Ovary (tissue), 7 donors: ENCODE measurements at regions not wholly inside any gene's neighbourhood (a gene's known extent, or its start where the extent isn't known, plus 50 kb on each side); places are given as distances from the start of the nearest gene placed in this dataset.

ENCODE experiments used
- DNase-seq, 5 donors: peaks; one replicate each; pipeline ENCODE4 v3.0.0-alpha.2; 2019 to 2020
- H3K27ac ChIP-seq, 2 donors: fragments of 200-600 bp; one replicate each; pipeline versions ENCODE4 v1.5.1 to v1.8.0; 2019 to 2022
- H3K27me3 ChIP-seq: fragments of 200-600 bp; one replicate; pipeline ENCODE4 v1.8.0; 2022
- H3K36me3 ChIP-seq: fragments of 200-600 bp; sonication (generic); one replicate; pipeline ENCODE4 v1.5.1; 2019
- H3K4me1 ChIP-seq: one replicate; pipeline ENCODE4 v1.8.1; 2013; ENCODE audit warnings: mild to moderate bottlenecking, moderate library complexity; ENCODE audit not compliant: insufficient read depth
- H3K4me3 ChIP-seq: fragments of 200-600 bp; sonication (generic); one replicate; pipeline ENCODE4 v1.5.1; 2017
- H3K9me3 ChIP-seq, 2 donors: fragments of 200-600 bp in 1 of 2; sonication (generic) in 1 of 2; one replicate each; pipeline versions ENCODE4 v1.5.1 to v1.8.1; 2013 to 2019; ENCODE audit warnings: mild to moderate bottlenecking in 1 of 2, moderate library complexity in 1 of 2
- EP300 ChIP-seq: sonication (generic); formaldehyde crosslinking; IDR thresholded peaks from one replicate; pipeline ENCODE4 v1.6.1; 2017; ENCODE audit warnings: antibody characterized with exemption
- POLR2A ChIP-seq: fragments of 450-650 bp; IDR thresholded peaks from one replicate; pipeline ENCODE4 v1.6.1; 2017; ENCODE audit warnings: antibody characterized with exemption, mild to moderate bottlenecking, moderate library complexity
- WGBS, 3 donors: extraction: QIAGEN DNeasy Blood & Tissue Kit in 1 of 3; methylation state at CpG; one replicate each; pipeline versions ENCODE4 v1.1.5 to v1.1.7; 2013 to 2017; 5-methylcytosine and 5-hydroxymethylcytosine counted together
- intact Hi-C, 4 donors: fragments of 100-400 bp; cut with DNase I; formaldehyde crosslinking; loops; one replicate each; pipeline versions ENCODE4 v1.11.0 to v1.15.1; 2022 to 2023
- TF ChIP-seq, protein P1 (sequence below), 3 donors: fragments of 450-650 bp in 2 of 3; fragments of 200-600 bp in 1 of 3; IDR thresholded peaks; one replicate each; pipeline versions ENCODE4 v1.5.1 to v1.8.0; 2016 to 2022; ENCODE audit warnings: antibody characterized with exemption in 3 of 3, mild to moderate bottlenecking in 1 of 3
- donor health status: DM: no; HTN: no; CAD: no; lungs with moderate emphysema.
- donor health status: DM: no; HTN: no; CAD: no.
- donor health status: Bipolar disorder and iron deficiency.
- donor health status: DM: no; HTN: no; CAD: no.
- donor health status: DM: yes; HTN: yes; CAD: no.

DNA sequence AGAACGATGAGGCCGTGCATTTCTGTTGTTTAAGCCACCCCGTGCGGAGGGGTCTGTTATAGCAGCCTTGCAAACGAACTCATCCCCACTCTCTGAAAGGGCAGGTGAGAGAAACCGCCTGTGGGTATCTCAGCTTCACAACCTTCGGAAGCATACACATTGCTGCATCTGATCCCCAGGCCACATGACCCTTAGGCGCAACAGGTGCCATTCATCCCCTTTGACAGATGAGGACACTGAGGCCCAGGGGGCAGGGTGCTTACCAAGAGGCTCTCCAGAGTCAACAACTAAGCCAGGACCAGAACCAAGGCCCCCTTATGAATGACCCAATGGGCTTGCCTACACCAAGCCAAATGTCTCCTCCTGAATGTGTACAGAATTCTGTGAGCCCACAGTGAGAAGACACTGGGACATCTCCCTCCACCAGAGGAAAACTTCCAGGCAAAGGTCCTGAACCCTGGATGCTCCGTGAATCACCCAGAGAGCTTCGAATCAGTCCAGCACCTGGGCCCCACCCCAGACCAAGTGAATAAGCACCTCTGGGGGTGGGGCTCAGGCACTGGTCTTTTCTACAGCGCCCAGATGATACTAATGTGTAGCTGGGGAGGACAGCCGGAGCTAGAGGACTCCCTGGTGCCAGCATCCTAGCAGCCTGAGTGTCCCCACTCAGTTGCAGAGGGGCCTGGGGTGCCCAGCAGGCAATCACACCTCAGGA, 83.2 kb downstream of the BUD13 start:
- 81 to 92% (median 90%) methylated on average over 12 of the region's 12 CpGs for WGBS, 3 donors
- no peak for DNase-seq
- intact Hi-C loops = loop anchor here in 1 of 4 donors (10.0 kb wide), 1 partner anchor 1355 kb away; no protein-coding TSS in a partner anchor

DNA sequence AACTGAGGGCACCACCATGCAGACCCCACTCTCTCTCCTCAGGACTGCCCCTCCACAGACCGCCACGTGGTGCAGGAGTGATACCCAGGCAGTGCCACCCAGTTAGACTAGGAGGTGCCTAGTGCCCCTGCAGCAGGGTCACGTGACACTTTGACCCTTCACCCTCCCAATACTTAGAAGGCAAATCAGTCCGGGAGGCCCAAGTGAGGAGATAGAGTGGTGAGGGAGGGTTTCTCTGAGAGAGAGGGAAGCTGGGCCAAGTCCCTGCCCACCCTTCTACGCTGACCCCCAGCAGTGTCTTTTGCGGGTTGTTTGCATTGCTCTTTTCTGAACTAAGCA, 84.6 kb downstream of the BUD13 start:
- TF ChIP-seq, protein P1, sequence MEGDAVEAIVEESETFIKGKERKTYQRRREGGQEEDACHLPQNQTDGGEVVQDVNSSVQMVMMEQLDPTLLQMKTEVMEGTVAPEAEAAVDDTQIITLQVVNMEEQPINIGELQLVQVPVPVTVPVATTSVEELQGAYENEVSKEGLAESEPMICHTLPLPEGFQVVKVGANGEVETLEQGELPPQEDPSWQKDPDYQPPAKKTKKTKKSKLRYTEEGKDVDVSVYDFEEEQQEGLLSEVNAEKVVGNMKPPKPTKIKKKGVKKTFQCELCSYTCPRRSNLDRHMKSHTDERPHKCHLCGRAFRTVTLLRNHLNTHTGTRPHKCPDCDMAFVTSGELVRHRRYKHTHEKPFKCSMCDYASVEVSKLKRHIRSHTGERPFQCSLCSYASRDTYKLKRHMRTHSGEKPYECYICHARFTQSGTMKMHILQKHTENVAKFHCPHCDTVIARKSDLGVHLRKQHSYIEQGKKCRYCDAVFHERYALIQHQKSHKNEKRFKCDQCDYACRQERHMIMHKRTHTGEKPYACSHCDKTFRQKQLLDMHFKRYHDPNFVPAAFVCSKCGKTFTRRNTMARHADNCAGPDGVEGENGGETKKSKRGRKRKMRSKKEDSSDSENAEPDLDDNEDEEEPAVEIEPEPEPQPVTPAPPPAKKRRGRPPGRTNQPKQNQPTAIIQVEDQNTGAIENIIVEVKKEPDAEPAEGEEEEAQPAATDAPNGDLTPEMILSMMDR (IDR thresholded peaks at IDR 0.05) = no peak
- TF ChIP-seq POLR2A (no peak), EP300 (no peak)
- Histone ChIP-seq H3K27ac (no peak overlapping the region), H3K36me3 (no peaks in the 10 kb centered on the region), H3K4me3 (no peak overlapping the region), H3K9me3 (no peaks in the 10 kb centered on the region), H3K4me1 (no peaks in the 10 kb centered on the region), H3K27me3 (no peaks in the 10 kb centered on the region)
- no peak for DNase-seq
- 62 to 76% (median 62%) methylated on average over 6 of the region's 6 CpGs for WGBS, 3 donors
- intact Hi-C loops = no loop called here

More for the DNA sequence above, 83.2 kb downstream of the BUD13 start:
- H3K9me3 ChIP-seq = no peaks in the 10 kb centered on the region
- no peaks in the 10 kb centered on the region for H3K4me1 ChIP-seq
- H3K36me3 ChIP-seq = no peaks in the 10 kb centered on the region
- no peak overlapping the region for H3K27ac ChIP-seq
- TF ChIP-seq EP300 = no peak
- TF ChIP-seq, protein P1 (IDR thresholded peaks at IDR 0.05) = no peak
- no peak for TF ChIP-seq POLR2A
- H3K4me3 ChIP-seq = no peak overlapping the region
- no peaks in the 10 kb centered on the region for H3K27me3 ChIP-seq

DNA sequence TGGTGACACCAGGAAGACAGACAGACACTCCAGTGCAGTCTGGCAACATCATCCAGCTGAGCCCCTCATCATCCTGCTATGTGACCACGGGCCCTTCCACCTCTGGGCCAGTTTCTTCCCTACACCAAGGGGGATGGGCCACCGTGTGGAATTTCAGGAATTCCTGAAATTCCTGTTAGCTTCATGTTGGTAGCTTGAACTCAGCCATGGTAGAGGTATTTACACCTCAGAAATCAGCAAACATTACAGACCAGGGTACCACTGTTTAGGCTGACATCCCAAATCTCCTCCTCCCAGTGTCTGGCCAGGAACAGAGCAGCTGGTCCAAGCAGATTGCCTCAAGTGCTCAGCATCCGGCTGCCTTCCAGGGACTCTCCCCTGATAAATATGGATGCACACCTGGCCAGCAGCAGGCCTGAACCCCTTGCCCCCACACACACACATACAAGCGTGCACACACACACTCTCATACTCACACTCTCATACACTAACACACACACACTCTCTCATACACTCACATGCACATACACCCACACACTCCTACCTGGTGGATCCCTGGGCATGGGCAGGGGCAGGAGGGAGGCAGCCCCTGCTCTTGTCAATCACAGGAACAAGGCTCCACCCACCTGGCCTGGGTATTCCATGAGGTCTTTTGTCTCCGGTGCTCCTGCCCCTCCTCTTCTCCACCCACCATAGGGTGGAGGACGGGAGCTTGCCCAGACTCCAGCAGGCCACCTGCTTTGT, 85.2 kb downstream of the BUD13 start:
- TF ChIP-seq, protein P1 (IDR thresholded peaks at IDR 0.05) = no peak
- no peak for TF ChIP-seq EP300
- no peak for TF ChIP-seq POLR2A
- Histone ChIP-seq H3K9me3 (no peaks in the 10 kb centered on the region), H3K4me1 (no peaks in the 10 kb centered on the region), H3K27ac (no peak overlapping the region), H3K27me3 (no peaks in the 10 kb centered on the region), H3K4me3 (no peak overlapping the region), H3K36me3 (no peaks in the 10 kb centered on the region)
- intact Hi-C loops = no loop called here
- WGBS, 3 donors = 37 to 48% (median 47%) methylated on average over 6 of the region's 6 CpGs
- DNase-seq = no peak

DNA sequence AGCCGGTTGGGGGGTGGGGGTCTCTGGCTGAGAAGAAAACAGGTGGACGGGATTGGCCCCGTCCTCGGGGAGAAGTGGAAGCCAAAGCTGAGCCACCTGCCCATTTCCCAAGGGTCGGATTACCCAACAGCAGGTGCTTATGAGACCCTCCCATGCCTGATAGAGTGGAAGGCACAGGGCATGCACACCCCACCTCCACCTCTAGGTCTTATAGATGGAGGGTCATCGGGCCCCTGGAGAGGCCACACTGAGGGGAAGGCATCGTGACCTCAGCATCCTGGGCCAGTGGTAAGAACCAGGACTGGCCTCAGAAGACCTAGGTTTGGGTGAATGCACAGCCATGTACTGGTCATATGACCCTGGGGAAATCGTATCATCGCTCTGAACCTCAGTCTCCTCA, 85.9 kb downstream of the BUD13 start:
- Histone ChIP-seq H3K9me3 (no peaks in the 10 kb centered on the region), H3K4me1 (no peaks in the 10 kb centered on the region), H3K36me3 (no peaks in the 10 kb centered on the region), H3K27ac (no peak overlapping the region), H3K27me3 (no peaks in the 10 kb centered on the region), H3K4me3 (no peak overlapping the region)
- 55 to 61% (median 56%) methylated on average over 9 of the region's 9 CpGs for WGBS, 3 donors
- intact Hi-C loops = no loop called here
- DNase-seq = no peak
- TF ChIP-seq, protein P1 (IDR thresholded peaks at IDR 0.05) = no peak
- TF ChIP-seq EP300 = no peak
- no peak for TF ChIP-seq POLR2A
